ENCODE measurements at regions not wholly inside any gene's neighbourhood (a gene's known extent, or its start where the extent isn't known, plus 50 kb on each side); places are given as distances from the start of the nearest gene placed in this dataset.
A peak's percentile ranks its signal among the peaks of the same experiment; 100 is the strongest.

DNA sequence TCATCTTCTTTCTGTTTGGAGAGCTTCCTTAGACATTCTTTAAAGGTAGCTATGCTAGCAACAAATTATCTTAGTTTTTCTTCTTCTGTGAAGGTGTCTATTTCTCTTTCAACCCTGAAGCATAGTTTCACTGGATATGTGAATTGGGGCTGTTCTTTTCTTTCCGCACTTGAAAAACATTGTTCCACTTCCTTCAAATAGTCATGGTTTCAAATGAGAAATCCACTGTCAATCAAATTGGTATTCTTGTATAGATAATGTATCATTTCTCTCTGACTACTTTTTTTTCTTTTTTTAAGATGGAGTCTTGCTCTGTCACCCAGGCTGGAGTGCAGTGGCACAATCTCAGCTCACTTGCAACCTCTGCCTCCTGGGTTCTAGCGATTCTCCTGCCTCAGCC lies 254.0 kb downstream of the ANAPC1 start:
- no peak for DNase-seq (ENCODE audit: low read depth)
- H3K4me3 ChIP-seq (ENCODE audit: low read depth, low read length), result no peak overlapping the region
- TF ChIP-seq, protein P1, sequence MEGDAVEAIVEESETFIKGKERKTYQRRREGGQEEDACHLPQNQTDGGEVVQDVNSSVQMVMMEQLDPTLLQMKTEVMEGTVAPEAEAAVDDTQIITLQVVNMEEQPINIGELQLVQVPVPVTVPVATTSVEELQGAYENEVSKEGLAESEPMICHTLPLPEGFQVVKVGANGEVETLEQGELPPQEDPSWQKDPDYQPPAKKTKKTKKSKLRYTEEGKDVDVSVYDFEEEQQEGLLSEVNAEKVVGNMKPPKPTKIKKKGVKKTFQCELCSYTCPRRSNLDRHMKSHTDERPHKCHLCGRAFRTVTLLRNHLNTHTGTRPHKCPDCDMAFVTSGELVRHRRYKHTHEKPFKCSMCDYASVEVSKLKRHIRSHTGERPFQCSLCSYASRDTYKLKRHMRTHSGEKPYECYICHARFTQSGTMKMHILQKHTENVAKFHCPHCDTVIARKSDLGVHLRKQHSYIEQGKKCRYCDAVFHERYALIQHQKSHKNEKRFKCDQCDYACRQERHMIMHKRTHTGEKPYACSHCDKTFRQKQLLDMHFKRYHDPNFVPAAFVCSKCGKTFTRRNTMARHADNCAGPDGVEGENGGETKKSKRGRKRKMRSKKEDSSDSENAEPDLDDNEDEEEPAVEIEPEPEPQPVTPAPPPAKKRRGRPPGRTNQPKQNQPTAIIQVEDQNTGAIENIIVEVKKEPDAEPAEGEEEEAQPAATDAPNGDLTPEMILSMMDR (conservative IDR thresholded peaks at IDR 0.05; ENCODE audit: low read depth, low read length), result no peak

DNA sequence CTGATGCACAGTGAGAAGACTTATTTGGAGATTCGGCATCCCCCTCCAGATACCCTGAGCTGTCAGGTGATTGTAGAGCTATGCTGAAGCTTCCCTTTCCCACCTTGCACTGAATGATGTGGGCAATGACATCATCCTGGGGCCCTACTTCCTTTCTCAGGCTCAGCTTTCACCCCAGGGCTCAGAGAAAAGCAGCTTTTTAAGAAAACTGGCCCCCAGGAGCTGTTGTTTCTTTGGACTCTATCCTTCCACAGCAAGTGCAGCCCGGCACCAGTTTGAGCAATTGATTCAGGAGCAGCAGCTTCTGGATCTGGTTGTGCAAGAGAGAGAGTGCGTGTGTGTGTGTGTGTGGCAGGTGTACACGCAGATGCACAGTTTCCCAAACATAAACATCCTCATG lies 251.3 kb downstream of the ANAPC1 start:
- peak; percentile 52 for DNase-seq (ENCODE audit: low read depth)
- TF ChIP-seq, protein P1 (conservative IDR thresholded peaks at IDR 0.05; ENCODE audit: low read depth, low read length), result no peak

DNA sequence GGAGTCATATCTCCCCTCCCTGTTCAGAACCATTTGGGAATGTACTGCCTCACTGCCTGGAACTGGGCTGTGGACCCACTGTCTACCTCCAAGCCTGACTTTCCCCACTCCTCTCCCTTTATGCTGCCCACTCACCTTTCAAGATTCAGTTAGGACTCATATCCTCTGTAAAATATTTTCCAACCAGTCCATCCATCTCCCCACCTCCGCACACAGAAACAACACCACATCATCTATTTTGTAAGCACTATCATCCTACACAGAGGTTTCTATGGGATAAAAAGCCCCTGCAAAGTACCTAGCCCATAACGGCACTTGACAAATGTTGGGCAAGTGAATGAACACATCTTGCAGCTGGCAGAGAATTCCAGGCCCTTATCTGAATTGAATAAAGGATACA lies 250.8 kb downstream of the ANAPC1 start:
- no peak overlapping the region for H3K4me3 ChIP-seq (ENCODE audit: low read depth, low read length)
- TF ChIP-seq, protein P1 (conservative IDR thresholded peaks at IDR 0.05; ENCODE audit: low read depth, low read length), result no peak
- DNase-seq (ENCODE audit: low read depth), result no peak

More for the DNA sequence above, 251.3 kb downstream of the ANAPC1 start:
- no peak overlapping the region for H3K4me3 ChIP-seq (ENCODE audit: low read depth, low read length)

DNA sequence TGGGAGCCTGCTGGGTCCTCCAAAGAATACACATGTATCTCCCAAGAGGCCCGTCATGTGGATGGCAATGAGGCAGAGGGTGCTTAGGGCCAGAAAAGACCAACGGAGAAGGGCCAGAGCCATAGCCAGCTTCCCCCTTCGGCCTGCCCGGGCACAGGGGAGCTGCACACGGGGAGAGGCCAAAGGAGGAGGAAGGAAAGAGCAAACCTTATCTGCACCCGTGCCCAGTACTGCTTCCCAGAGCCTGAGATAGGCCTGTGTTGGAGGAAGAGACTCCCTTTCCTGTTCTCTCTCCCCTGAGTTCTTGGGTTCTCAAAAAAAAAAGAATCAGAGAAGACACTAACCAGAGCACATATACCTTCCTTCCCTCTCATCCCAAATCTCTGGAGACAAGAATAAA lies 250.3 kb downstream of the ANAPC1 start:
- no peak overlapping the region for H3K4me3 ChIP-seq (ENCODE audit: low read depth, low read length)
- DNase-seq (ENCODE audit: low read depth), result no peak
- TF ChIP-seq, protein P1 (conservative IDR thresholded peaks at IDR 0.05; ENCODE audit: low read depth, low read length), result no peak

DNA sequence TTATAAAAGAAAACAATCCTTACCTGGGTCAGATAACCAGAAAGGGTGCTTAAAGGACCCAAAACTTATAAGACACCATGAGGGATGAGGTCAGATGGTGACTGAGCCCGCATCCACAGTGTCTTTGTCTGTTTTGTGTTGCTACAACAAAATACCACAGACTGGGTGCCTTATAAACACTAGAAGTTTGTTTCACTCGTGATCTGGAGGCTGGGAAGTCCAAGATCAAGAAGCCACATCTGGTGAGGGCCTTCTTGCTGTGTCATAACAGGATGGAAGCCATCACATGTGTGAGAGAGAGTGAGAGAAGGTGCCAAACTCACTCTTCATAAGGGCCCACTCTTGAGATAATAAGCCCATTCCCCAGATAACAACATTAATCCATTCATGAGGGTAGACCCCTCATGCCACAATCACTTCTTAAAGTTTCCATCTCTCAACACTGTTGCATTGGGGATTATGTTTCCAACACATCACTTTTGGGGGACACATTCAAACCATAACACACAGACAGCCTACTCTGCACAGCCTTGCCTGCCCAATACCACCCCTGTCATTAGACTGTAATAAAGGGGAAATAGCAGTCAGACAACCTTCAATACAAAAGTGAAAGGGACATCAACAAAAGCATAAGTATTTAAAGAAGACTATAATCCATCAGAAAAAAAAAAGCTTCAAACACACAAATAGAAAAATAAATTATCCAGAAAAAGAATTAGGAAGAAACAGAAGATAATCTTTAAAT lies 249.8 kb downstream of the ANAPC1 start:
- no peak overlapping the region for H3K4me3 ChIP-seq (ENCODE audit: low read depth, low read length)
- peak; percentile 70 for DNase-seq (ENCODE audit: low read depth)
- TF ChIP-seq, protein P1 (conservative IDR thresholded peaks at IDR 0.05; ENCODE audit: low read depth, low read length), result no peak

DNA sequence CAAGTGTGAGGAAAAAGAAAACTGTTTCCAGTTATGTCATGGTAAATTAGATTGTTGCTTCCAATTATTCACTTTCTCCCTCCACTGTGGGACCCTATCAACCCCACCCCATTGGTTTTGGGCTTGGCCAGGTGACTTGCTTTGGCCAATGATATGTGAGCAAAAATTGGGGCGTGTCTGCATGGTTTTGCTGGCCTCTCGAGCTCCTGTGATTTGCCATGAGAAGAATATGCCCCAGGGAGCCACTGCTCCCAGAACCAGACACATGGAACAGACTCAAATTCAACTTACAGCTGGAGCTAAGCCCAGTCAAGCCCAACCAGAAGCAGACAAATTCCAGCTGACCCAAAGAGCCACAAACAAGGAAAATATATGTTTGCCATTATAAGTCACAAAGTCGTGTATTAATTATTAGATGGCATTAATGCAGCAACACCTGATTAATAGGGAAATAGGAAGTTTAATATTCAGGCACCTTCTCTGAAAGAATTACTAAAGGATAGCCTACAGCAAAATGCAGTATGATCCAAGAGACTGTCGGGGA lies 248.9 kb downstream of the ANAPC1 start:
- DNase-seq (ENCODE audit: low read depth), result peak; percentile 50
- TF ChIP-seq, protein P1 (conservative IDR thresholded peaks at IDR 0.05; ENCODE audit: low read depth, low read length), result no peak
- H3K4me3 ChIP-seq (ENCODE audit: low read depth, low read length), result no peak overlapping the region

DNA sequence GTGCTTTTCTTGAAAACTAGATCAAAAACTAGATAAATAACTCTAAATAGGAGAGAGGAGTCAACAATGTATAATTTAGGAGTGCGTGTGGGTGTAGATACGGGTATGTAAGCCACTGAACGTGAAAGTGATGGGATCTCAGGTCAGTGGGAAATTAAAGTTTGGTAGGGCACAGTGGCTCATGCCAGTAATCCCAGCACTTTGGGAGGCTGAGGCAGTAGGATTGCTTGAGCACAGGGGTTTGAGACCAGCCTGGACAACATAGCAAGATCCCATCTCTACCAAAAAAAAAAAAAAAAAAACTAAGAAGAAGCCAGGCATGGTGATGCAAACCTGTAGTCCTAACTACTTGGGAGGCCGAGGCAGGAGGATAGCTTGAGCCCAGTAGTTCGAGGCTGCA lies 247.1 kb downstream of the ANAPC1 start:
- DNase-seq (ENCODE audit: low read depth), result no peak
- TF ChIP-seq, protein P1 (conservative IDR thresholded peaks at IDR 0.05; ENCODE audit: low read depth, low read length), result no peak
- no peak overlapping the region for H3K4me3 ChIP-seq (ENCODE audit: low read depth, low read length)

Data from choroid plexus epithelial cell (primary cell).